Caco-2 (cell line): ENCODE measurements at regions not wholly inside any gene's neighbourhood (a gene's known extent, or its start where the extent isn't known, plus 50 kb on each side); places are given as distances from the start of the nearest gene placed in this dataset.

Experiments used
- BruUV-seq: library from RNA; stranded (reverse); fragments of 400-500 nt; replicated peaks from 2 replicates; lab custom pipeline; 2021; lab: Mats Ljungman, UMichigan
- CTCF ChIA-PET: fragments of 300-600 bp; sonication (Branson Sonifier 250); formaldehyde crosslinking; loops from one replicate; lab custom pipeline; 2022; ENCODE audit warnings: antibody characterized with exemption; lab: Charles Lee
- POLR2A ChIA-PET: fragments of 300-600 bp; sonication (Branson Sonifier 250); formaldehyde crosslinking; loops from one replicate; lab custom pipeline; 2022; ENCODE audit warnings: antibody characterized with exemption; lab: Charles Lee
- DNase-seq, 2 experiments: peaks; one replicate each; pipeline versions ENCODE4 v3.0.0 to v3.0.0-alpha.2; 2020 to 2022
- H3K27me3 ChIP-seq: replicated peaks from 2 replicates; pipeline ENCODE4 v1.6.0; 2011; ENCODE audit warnings: low read length; ENCODE audit not compliant: control insufficient read depth, insufficient read depth
- H3K36me3 ChIP-seq: 2 replicates; pipeline ENCODE4 v1.5.1; 2011; ENCODE audit warnings: low read length; ENCODE audit not compliant: control insufficient read depth, insufficient read depth
- H3K4me1 ChIP-seq: fragments of 250-450 bp; sonication (Bioruptor Pico); 2 replicates; pipeline ENCODE4 v1.5.1; 2020; ENCODE audit warnings: mild to moderate bottlenecking
- H3K4me3 ChIP-seq: 2 replicates; pipeline ENCODE4 v1.5.1; 2011; ENCODE audit warnings: low read depth, mild to moderate bottlenecking, control low read depth, low read length
- H3K9me3 ChIP-seq: fragments of 250-450 bp; sonication (Bioruptor Pico); 2 replicates; pipeline ENCODE4 v1.5.1; 2020; ENCODE audit warnings: mild to moderate bottlenecking, moderate library complexity
- H3K27ac Mint-ChIP-seq: one replicate; pipeline ENCODE4 v1.8.0; 2022; ENCODE audit warnings: mixed read lengths; ENCODE audit not compliant: unreplicated experiment
- H3K27me3 Mint-ChIP-seq: one replicate; pipeline ENCODE4 v1.8.0; 2022; ENCODE audit warnings: mixed read lengths; ENCODE audit not compliant: insufficient read depth, unreplicated experiment
- H3K36me3 Mint-ChIP-seq: one replicate; pipeline ENCODE4 v1.8.0; 2022; ENCODE audit warnings: mild to moderate bottlenecking, mixed read lengths; ENCODE audit not compliant: insufficient read depth, unreplicated experiment
- H3K4me1 Mint-ChIP-seq: one replicate; pipeline ENCODE4 v1.8.0; 2022; ENCODE audit warnings: low read depth, mixed read lengths; ENCODE audit not compliant: unreplicated experiment
- H3K4me3 Mint-ChIP-seq: one replicate; pipeline ENCODE4 v1.8.0; 2022; ENCODE audit warnings: mild to moderate bottlenecking, moderate library complexity, mixed read lengths; ENCODE audit not compliant: unreplicated experiment
- H3K9me3 Mint-ChIP-seq: one replicate; pipeline ENCODE4 v1.8.0; 2022; ENCODE audit warnings: mixed read lengths; ENCODE audit not compliant: unreplicated experiment
- CTCF ChIP-seq, 2 experiments: fragments of 200-600 bp in 1 of 2; IDR thresholded peaks; 1 replicate in 1 of 2; 2 replicates in 1 of 2; pipeline versions ENCODE4 v1.5.1 to v1.8.0; 2011 to 2022; ENCODE audit warnings: antibody characterized with exemption in 1 of 2, control low read depth in 1 of 2, inconsistent platforms in 1 of 2, low read depth in 1 of 2, low read length in 1 of 2, mild to moderate bottlenecking in 1 of 2, moderate library complexity in 1 of 2; ENCODE audit not compliant: insufficient read depth in 1 of 2, severe bottlenecking in 1 of 2, unreplicated experiment in 1 of 2
- intact Hi-C: fragments of 100-400 bp; cut with micrococcal nuclease; formaldehyde crosslinking; loops from one replicate; pipeline ENCODE4 v1.10.0; 2022; ENCODE audit not compliant: unreplicated experiment

GRCh38 chr2:103739186-103739585 lies 977.4 kb downstream of the TMEM182 start:
- no peaks in the 10 kb centered on the region for H3K4me1 ChIP-seq
- H3K36me3 Mint-ChIP-seq, result no peaks in the 10 kb centered on the region
- H3K36me3 ChIP-seq, result no peaks in the 10 kb centered on the region
- TF ChIP-seq CTCF (IDR thresholded peaks at IDR 0.05; ENCODE audit: insufficient read depth in 1 of 2, low read depth in 1 of 2, low read length in 1 of 2, severe bottlenecking in 1 of 2, unreplicated experiment in 1 of 2), result no peak
- H3K9me3 Mint-ChIP-seq, result peaks cover 9% of the 10 kb centered on the region
- ChIA-PET CTCF (no interaction called here), POLR2A (no interaction called here)
- H3K27ac Mint-ChIP-seq, result no peak overlapping the region
- H3K27me3 Mint-ChIP-seq, result no peaks in the 10 kb centered on the region
- H3K9me3 ChIP-seq, result no peaks in the 10 kb centered on the region
- H3K4me1 Mint-ChIP-seq, result no peaks in the 10 kb centered on the region
- intact Hi-C loops, result no loop called here
- no TSS peak for BruUV-seq
- no peak for DNase-seq
- no peak overlapping the region for H3K4me3 Mint-ChIP-seq
- no peaks in the 10 kb centered on the region for H3K27me3 ChIP-seq
- H3K4me3 ChIP-seq, result no peak overlapping the region

- H3K4me3 ChIP-seq, result no peak overlapping the region
- TF ChIP-seq CTCF (IDR thresholded peaks at IDR 0.05; ENCODE audit: insufficient read depth in 1 of 2, low read depth in 1 of 2, low read length in 1 of 2, severe bottlenecking in 1 of 2, unreplicated experiment in 1 of 2), result no peak
- no peaks in the 10 kb centered on the region for H3K36me3 ChIP-seq
- Mint-ChIP-seq H3K9me3 (peaks cover 2% of the 10 kb centered on the region), H3K27ac (no peak overlapping the region), H3K36me3 (no peaks in the 10 kb centered on the region), H3K4me3 (no peak overlapping the region), H3K4me1 (no peaks in the 10 kb centered on the region), H3K27me3 (no peaks in the 10 kb centered on the region)
- ChIA-PET CTCF (no interaction called here), POLR2A (no interaction called here)
- no TSS peak for BruUV-seq
- DNase-seq, result no peak
- no peaks in the 10 kb centered on the region for H3K4me1 ChIP-seq
- no peaks in the 10 kb centered on the region for H3K9me3 ChIP-seq
- no peaks in the 10 kb centered on the region for H3K27me3 ChIP-seq
- intact Hi-C loops, result no loop called here
Observed at GRCh38 chr2:103739921-103740320, 978.1 kb downstream of the TMEM182 start.

GRCh38 chr2:103740631-103741030 lies 978.8 kb downstream of the TMEM182 start:
- DNase-seq, result no peak
- intact Hi-C loops, result no loop called here
- Mint-ChIP-seq H3K36me3 (no peaks in the 10 kb centered on the region), H3K4me1 (no peaks in the 10 kb centered on the region), H3K9me3 (no peaks in the 10 kb centered on the region), H3K4me3 (no peak overlapping the region), H3K27ac (no peak overlapping the region), H3K27me3 (no peaks in the 10 kb centered on the region)
- no TSS peak for BruUV-seq
- CTCF ChIA-PET, result no interaction called here
- Histone ChIP-seq H3K4me3 (no peak overlapping the region), H3K9me3 (no peaks in the 10 kb centered on the region), H3K4me1 (no peaks in the 10 kb centered on the region), H3K36me3 (no peaks in the 10 kb centered on the region), H3K27me3 (no peaks in the 10 kb centered on the region)
- POLR2A ChIA-PET, result no interaction called here
- TF ChIP-seq CTCF (IDR thresholded peaks at IDR 0.05; ENCODE audit: insufficient read depth in 1 of 2, low read depth in 1 of 2, low read length in 1 of 2, severe bottlenecking in 1 of 2, unreplicated experiment in 1 of 2), result no peak
